Middle frontal gyrus (tissue), 1 donor: ENCODE measurements at regions not wholly inside any gene's neighbourhood (a gene's known extent, or its start where the extent isn't known, plus 50 kb on each side); places are given as distances from the start of the nearest gene placed in this dataset.

Experiments used
- DNase-seq: peaks from one replicate; pipeline ENCODE4 v3.0.0-alpha.2; 2015; ENCODE audit warnings: low spot score; ENCODE audit errors: extremely low spot score

DNA sequence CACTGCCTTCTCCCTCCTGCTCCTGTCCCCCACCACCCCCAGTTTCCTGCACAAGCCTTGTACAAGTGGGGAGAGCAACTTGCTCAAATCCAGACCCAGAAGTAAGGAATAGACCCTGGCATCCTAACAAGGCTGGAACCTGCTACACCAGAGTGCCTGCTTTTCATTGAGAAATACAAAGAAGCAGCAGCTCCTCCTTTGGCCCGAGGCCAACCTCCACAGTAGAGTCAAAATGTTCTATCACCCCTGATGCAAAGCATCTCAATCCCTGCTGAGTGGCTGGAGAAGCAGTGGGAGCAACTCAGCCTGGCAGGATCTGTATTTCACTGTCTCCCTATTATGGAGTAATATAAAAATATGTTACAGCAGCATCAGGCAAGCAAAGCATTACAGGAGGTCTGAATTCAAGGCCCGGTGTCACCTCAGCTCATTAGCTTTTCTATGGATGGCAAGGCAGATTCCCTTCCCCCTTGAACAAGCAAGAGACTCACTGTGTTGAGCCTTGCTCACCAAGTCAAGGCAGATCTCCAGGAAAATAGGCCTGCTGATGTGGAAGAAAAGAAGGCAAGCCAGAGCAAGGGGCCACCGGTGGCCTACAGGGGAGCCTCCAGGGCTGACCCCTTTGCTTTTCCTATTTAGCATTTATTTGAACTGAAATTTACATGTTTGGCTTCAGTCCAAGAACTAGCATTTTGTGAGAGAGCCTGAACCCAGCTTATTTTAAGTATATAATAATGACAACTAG, 186.3 kb upstream of the EGLN3 start:
- no peak for DNase-seq

DNA sequence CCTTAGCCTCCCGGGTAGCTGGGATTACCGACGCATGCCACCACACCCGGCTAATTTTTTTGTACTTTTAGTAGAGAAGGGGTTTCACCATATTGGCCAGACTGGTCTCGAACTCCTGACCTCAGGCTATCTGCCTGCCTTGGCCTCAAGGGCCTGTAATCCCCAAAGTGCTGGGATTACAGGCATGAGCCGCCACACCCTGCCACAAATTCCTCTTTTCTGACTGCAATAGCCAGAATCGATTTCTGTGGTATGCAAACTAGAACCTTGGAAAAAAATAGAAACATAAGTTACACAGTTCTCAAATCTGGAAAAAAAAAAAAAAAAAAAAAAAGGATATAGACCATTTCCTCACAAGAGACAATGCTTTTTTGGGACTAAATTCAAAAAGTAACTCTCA, 184.6 kb upstream of the EGLN3 start:
- DNase-seq, result no peak

DNA sequence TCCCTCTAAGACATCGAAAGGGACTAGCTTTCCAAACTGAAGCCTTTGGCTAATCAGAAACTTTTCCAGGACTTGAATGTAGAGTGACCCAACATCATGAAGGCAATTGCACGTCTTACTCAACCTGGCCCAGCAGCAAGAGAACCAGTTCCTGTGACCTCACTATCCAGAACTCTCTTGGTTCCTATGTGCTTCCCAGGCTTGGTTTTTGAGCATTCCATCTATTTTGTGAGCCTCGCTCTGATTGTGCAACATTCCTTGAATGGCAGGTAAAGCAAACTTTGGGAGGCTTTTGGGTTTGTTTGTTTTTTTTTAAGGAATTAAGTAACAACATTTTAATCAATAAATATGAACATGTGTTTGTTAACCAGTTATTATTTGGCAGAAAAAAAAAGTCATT, 183.6 kb upstream of the EGLN3 start:
- DNase-seq, result no peak

DNA sequence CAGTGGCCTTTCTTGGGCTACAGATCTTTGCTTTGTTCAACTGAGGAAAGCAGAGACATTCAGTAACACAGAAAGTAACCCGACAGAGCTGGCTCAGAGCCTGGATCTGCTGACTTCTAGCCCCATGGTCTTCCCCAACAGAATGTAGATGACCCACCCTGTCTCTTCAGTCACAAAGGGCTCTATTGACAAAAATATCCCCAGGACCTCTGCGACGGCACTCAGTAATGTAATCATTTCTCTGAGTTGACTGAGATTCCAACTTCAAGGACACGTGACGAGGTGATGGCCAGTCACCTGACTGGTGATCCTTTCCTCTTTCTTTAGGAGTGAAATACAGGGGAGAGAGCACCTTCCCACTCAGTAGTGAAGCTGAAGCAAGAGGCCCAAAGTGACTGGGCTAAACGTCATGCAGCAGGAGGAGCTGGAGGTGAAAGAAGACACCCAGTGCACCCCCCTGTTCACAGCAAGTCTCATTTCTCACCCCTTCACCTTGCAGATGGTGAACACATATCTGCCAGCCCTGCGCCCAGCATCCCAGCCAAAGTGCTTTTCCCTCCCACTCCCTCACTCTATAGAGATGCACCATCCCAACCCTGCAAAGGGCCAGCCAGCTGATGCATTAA, 179.2 kb upstream of the EGLN3 start:
- no peak for DNase-seq

DNA sequence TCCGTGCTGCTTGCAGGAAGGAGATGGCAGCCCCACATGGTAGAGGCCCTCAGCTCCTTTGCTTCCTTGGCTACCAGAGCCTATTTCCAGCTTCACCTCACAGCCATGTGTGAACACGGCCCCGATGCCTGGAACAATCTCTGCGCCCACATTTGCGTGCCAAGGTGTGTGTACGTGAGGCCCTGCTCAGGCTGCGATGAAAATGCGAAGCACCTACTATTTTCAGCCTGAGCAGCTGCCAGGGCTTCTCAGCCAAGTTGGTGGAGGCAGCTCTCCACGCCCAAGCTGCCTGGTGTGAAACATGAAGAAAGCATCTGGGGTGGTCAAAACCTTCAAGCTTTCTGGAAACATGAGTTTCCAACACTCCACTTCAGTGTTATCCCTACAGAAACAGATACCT, 177.8 kb upstream of the EGLN3 start:
- peak; percentile 25 for DNase-seq

DNA sequence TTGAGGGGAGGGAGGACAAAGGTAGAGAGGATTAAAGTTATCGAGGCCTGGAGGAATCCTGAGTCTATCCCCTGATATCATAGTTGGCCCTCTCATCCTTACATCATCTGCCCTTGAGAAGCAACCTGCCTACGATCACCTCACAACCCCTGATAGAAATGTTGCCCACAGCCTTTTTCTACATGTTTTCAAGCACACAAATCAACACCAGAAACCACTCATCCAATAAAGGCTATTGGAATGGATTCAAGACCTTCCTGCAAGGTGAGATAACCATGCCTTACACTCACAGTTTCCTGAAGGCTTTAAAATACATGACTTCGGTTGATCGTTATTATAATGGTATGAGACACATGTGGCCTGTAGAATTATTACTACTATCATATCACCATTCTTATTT, 175.7 kb upstream of the EGLN3 start:
- DNase-seq, result no peak

DNA sequence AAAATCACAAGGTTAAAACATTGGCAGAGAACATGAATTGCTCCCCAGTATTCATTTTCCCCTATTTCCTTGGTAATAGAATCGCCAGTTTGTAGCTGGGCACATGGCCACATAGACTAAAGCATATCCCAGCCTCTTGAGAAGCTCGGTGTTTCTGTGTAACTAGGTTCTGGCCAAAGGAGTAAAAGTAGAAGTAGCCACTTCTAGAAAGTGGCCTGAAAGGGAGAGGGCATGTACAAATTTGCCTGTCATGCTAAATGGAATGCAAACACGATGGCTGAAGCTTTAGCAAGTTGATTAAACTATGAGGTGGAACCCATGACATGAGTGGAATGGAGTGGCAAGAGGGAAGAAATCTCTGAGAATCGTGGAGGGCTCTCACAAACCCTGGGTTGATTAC, 173.7 kb upstream of the EGLN3 start:
- no peak for DNase-seq

DNA sequence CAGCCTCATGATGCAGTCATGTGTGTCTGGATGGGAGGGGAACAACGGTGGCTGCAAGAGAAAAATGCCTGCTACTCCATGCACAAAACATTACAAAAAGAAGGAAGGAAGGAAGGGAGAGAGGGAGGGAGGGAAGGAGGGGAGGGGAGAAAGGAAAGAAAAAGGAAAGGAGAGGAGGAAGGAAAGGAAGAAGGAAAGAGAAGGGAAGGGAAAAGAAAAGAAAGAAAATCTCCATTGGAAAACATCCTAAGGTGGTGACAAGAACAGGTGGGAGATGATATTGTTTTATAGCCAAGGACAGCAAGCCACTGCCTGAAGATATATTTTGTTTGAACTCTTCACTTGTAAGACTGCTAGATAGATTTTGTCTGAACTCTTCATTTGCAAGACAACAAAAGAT, 171.8 kb upstream of the EGLN3 start:
- no peak for DNase-seq

DNA sequence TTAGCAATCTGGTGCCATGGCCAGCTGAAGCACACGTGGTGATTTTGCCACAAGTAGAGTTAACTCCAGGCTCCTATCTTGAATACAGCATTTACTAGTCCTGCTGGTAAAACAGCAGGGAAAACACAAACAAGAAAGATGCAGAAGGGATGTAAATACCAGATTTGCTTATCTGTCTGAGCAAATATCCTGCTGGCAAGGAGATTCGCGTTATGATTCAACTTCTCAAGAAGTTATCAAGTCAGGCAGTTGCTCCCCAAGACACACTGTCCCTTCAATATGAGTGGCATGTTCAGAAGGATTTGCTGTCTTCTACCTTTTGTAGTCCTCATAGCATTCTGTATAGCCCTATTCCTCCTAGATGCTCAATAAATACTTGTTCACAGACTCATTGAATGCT, 171.2 kb upstream of the EGLN3 start:
- DNase-seq, result no peak

DNA sequence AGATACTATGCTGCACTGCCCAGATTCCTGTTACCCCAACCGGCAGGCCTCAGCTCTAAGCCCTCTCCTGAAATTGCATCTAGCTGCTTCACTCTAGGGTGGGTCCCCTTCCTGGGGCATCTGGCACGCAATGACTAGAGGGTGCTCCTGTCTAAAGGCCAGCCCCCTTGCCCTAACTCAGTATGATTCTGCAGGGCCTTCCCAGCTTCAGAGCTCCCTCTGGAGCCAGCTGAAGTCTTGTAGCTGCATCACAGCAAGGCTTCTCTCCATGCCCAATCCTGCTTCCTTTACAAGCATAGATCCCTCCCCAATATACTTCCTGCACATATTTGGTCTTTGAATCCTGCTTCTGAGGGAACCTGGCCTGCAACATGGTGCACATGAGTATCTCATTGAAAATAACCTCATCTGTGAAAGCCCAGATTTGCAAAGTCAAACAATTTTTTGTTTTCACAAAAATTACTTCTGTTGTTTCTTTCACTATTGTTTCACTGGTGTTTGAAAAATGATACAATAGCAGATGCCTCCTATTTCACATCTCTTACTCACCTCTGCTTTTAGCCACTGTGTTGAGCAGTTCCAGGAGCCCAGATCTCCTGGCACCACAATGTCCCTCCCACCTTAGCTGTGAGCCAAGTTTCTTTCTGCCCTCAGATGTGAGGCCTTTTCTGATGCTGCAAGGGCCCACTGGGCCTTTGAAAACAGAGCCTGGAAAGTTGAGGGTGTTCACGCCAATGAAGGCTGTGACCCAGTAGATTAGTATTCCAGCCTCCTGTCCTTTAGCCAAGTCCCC, 169.5 kb upstream of the EGLN3 start:
- no peak for DNase-seq

DNA sequence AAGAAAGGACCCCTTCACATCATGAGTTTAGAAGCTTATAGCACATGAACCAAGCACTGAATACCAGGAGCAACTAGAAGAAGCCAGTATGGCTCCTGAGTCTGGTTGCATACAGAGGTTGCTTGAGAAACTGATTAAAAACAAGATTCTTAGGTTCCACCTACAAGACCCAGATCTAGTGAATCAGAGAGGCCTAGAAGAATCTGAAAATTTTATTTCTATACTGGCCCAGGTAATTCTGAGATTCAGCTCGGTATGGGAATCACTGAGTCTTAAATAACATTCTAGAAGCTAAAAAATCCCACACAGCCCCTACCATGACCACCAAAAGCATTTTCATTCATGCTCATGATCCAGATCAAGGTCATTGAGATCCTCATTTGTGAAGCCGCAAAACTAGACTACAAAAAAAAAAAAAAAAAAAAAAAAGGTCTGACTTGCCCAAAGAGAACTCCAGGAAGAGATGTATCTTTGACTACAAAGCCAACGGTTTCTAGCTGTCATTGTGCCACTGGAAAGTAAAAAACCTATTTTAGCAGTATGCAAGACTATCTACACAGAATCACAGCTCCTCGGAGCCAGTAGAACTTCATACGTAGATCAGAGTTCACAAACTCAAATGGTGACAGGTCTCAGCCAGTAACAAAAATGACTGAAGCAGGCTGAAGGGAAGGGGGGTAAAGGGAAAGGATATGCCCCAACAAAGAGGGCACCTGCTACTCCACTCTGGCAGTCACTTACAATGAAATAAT, 168.4 kb upstream of the EGLN3 start:
- no peak for DNase-seq

DNA sequence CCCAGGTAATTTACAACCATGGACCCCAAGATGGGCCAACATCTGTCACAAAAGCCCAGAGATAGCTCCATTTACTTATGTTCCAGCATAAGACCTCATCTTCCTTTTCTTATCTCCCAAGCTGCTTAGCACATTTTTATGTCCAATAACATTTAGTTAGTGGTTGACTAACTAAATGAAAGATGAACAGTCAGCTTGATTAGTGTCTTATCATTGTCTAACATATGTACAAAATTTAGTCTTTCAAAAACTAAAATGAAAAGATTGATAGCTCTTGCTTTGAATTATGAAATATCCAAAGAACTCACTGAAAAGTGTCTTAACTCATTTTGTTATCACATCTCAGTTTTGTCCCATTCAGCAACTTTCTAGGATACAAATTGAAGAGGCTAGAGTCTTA, 163.1 kb upstream of the EGLN3 start:
- DNase-seq, result no peak

DNA sequence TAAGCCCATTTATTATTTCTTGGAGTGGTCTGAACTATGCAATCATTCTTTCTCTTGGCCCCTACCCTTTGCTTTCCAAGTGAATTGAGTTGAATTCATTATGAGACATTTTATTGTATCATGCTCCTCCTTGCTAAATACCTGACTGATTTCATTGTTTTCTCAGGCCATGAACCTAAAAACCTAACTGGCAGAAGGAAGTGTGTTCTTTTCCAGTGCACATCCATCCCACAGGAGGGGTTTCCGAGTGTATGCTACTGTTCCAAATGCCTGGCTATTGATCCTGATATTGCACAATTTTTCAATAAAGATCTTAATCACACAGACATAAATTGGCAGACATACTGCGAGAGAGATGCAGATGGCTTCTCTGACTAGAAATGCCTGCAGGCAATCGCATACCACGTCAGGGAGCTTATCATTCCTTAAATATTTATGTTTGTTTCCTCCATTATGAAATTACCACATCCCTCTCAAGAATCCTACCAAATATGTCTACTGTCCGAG, 162.2 kb upstream of the EGLN3 start:
- DNase-seq, result no peak

DNA sequence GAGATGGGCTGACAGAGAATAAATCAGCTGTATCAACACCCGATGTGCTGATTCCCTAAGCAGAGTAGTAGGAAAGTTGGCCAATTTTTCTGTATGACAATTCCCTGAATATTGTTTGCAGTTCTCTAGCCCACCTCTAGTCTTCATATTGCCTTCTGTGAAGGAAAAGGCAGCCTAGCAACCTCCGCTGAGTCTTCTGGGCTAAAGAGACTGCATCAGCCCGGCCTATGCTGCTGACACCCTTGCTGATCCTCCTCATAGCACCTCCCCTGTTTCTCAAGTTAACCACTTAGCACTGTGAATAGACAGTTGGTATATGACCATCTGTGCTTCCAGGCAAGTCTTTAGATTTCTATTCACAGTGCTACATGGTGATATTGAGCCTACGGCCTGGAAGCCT, 161.1 kb upstream of the EGLN3 start:
- DNase-seq, result no peak

DNA sequence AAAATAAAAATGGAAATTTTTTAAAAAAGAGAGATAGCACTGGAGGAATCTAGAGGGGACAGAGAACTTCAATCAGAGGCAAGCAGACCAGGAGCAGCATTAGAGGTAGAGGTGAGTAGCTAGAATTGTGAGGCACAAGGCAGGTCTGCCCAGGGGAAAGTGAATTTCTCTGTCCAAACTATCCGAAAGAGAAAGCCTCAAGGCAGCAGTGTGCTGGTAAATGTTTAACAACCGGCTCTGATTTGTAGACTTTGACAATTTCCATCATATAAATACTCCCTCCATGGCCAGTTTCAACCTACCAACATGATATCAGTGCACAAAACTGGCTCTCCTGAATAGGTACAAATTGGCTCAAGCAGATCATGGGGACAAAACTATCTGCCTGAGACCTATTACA, 160.6 kb upstream of the EGLN3 start:
- DNase-seq, result no peak

DNA sequence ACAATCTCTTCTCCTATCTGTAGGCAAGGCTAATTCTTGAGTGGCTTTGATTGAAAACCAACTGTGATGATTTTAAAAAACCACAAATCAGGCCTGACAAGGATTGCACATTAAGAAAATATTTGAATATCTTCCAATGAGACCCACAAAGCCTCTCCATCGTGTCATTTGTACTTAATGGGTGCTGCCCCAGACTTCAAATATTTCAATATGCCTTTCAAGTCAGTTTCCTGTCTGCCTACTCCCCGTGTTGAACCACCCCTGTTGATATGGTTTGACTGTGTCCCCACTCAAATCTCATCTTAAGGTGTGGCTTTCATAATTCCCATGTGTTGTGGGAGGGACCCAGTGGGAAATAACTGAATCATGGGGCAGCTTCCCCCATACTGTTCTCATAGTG, 159.7 kb upstream of the EGLN3 start:
- no peak for DNase-seq

DNA sequence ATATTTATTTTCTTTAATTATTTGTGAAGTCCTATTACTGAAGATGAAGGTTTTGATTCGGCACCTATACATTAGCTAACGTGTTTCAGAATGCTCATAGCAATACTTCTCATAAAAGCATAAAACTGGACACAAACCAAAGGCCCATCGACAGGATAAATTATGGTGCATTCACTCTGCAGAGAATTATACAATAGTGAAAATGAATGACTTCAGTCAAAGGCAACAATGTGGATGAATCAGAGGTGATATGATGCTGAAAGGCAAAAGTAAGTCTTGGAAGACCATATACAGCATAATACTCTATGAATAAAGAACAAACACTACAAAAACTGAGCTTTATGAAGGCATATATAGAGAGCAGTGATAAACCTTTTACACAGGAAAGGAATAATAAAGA, 156.6 kb upstream of the EGLN3 start:
- DNase-seq, result no peak

DNA sequence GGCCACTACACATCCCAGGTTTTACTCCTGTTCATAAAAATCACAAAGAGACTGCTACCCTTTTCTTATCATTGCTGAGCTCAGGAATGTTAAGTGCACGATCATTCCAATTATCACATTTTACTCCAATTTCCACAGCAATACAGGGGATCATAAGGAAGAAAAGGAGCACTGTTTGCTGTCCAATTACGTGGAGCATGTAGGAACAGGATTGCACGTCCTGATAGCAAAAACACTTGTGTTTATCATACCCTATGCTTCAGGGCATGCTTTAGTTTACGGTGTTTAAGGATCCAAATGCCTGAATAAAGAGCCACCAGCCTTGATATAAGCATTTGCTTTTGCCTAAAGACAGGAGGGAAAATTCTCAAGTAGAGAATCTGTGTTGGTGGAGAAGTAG, 155.4 kb upstream of the EGLN3 start:
- no peak for DNase-seq

DNA sequence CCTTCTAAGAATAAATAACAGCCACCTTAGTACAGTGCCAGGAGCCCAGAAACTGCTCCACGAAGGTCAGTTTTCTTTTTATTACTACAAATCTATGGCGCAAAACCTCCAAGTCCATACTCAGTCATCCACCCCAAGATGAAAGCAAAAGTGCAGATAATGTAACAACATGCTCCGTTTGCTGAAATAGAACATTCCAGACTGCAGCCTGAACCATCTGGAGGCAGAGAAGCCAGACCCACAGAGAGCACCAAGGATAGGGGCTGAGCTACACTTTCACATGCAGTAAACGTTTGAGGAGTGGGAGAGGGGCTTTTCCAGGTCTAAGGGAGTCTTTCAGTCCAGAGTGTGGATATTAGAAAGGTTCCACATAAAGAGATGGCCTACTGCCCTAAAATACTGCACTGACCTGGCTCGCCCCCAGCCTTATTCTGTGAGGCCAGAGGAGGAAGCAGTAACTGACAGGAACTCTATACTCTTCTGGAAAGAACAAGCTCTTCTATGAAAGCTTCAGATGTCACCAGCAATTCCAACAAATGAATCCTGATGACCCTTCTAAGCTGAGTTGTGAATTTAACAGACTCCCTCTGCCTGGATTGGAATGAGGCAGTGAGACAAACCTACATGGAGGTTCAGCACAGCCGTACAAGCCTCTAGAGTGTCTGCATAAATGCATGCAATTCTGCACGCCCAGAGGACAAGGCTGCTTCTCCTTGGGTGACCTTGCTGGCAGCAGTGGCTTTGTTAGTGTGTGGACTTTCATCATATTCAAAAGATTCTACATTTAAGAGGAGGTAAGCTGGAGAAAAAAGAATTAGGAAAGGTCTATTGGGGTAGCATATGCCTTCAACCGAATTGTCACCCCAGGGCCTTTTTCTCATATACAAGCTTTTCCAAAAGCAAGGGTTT, 153.9 kb upstream of the EGLN3 start:
- DNase-seq, result no peak

DNA sequence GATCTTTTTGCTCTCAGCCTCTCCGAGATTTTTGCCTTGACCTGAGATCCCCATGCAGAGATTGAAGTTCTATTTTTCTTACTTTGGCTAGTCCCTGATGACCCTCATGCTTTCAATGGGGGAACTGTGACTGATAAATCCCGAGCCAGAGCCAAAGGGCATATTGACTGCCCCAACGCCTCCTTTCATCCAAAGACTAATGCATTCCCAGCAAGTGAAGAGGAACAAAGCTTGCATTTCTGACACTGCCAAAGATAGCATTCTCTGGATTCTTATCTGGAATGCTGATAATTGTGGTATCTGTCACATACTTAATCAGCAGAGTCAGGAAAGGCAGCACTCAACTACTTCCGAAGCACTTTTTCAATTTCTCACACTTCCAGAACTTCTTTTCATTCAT, 152.3 kb upstream of the EGLN3 start:
- DNase-seq, result no peak

DNA sequence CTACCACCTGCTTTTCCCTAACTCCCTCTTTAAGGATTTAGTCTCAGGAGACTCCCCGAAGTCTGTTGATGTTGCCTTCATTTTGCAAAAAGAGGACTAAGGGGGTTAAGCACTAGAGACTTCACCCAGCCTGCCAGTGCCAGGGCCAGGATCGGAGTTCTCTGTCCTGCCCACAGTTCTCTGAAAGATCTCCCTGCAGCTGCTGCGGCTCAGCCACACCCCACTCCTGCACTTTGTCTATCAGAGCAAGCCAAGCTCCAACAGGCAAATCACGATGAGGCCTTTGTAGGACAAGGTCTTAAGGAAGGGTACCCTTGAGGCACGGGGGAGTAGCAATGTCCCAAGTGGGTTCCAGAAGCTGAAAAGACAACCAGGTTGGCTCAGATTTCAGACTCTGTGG, 148.8 kb upstream of the EGLN3 start:
- DNase-seq, result no peak
